Neural cell (in vitro differentiated cells): ENCODE measurements at regions not wholly inside any gene's neighbourhood (a gene's known extent, or its start where the extent isn't known, plus 50 kb on each side); places are given as distances from the start of the nearest gene placed in this dataset.

ENCODE experiments used
- H2AFZ ChIP-seq: fragments of 200-600, 300-800 bp; sonication (generic), shearing (Covaris generic); 2 replicates; pipeline ENCODE4 v1.6.0; 2014; ENCODE audit warnings: low read depth, mild to moderate bottlenecking, antibody characterized with exemption, low read length, moderate library complexity
- H3F3A ChIP-seq: fragments of 200-600 bp; shearing (Covaris generic); 2 replicates; pipeline ENCODE4 v1.6.1; 2016; ENCODE audit warnings: mild to moderate bottlenecking, moderate library complexity, mixed read lengths, antibody characterized with exemption, low read length; ENCODE audit not compliant: insufficient read depth, poor library complexity, severe bottlenecking
- H3K27ac ChIP-seq: fragments of 200-600, 300-800 bp; sonication (generic), shearing (Covaris generic); 2 replicates; pipeline ENCODE4 v1.5.1; 2014; ENCODE audit warnings: mild to moderate bottlenecking, low read length, moderate library complexity
- H3K27me3 ChIP-seq: fragments of 300-800, 200-600 bp; sonication (generic), shearing (Covaris generic); 2 replicates; pipeline ENCODE4 v1.6.0; 2014; ENCODE audit warnings: mild to moderate bottlenecking, low read depth, low read length, moderate library complexity; ENCODE audit not compliant: insufficient read depth
- H3K36me3 ChIP-seq: fragments of 300-800, 200-600 bp; sonication (generic), shearing (Covaris generic); 2 replicates; pipeline ENCODE4 v1.5.1; 2014; ENCODE audit warnings: mild to moderate bottlenecking, antibody characterized with exemption, low read length, moderate library complexity; ENCODE audit not compliant: insufficient read depth
- H3K4me2 ChIP-seq: fragments of 300-800, 200-600 bp; sonication (generic), shearing (Covaris generic); 2 replicates; pipeline ENCODE4 v1.6.0; 2014; ENCODE audit warnings: mild to moderate bottlenecking, low read length
- H3K4me3 ChIP-seq: fragments of 300-800, 200-600 bp; sonication (generic), shearing (Covaris generic); 2 replicates; pipeline ENCODE4 v1.5.1; 2014; ENCODE audit warnings: mild to moderate bottlenecking, low read length, moderate library complexity
- H3K79me2 ChIP-seq: fragments of 200-600 bp; shearing (Covaris generic); replicated peaks from 2 replicates; pipeline ENCODE4 v1.6.0; 2014; ENCODE audit warnings: mild to moderate bottlenecking, low read length, moderate library complexity; ENCODE audit not compliant: insufficient read depth
- H3K9ac ChIP-seq: fragments of 300-800, 200-600 bp; sonication (generic), shearing (Covaris generic); 2 replicates; pipeline ENCODE4 v1.6.1; 2016; ENCODE audit warnings: mild to moderate bottlenecking, low read length, mixed read lengths
- H3K9me2 ChIP-seq: fragments of 200-600 bp; shearing (Covaris generic); 2 replicates; pipeline ENCODE4 v1.6.1; 2016; ENCODE audit warnings: mild to moderate bottlenecking, low read length, mixed read lengths; ENCODE audit not compliant: insufficient read depth
- H3K9me3 ChIP-seq: fragments of 200-600, 300-800 bp; sonication (generic), shearing (Covaris generic); 2 replicates; pipeline ENCODE4 v1.6.1; 2016; ENCODE audit warnings: mild to moderate bottlenecking, mixed run types, low read length, moderate library complexity, mixed read lengths
- H4K20me1 ChIP-seq: fragments of 200-600 bp; shearing (Covaris generic); 2 replicates; pipeline ENCODE4 v1.6.1; 2016; ENCODE audit warnings: mild to moderate bottlenecking, mixed run types; ENCODE audit not compliant: insufficient read depth
- EP300 ChIP-seq: fragments of 450-650 bp; conservative IDR thresholded peaks from 2 replicates; pipeline ENCODE4 v1.6.1; 2014; ENCODE audit warnings: antibody characterized with exemption, mild to moderate bottlenecking, moderate library complexity; ENCODE audit not compliant: poor library complexity, severe bottlenecking
- MXI1 ChIP-seq: fragments of 450-650 bp; conservative IDR thresholded peaks from 2 replicates; pipeline ENCODE4 v1.6.1; 2014; ENCODE audit warnings: antibody characterized with exemption, mild to moderate bottlenecking; ENCODE audit not compliant: poor library complexity, severe bottlenecking
- RAD21 ChIP-seq: fragments of 450-650 bp; conservative IDR thresholded peaks from 2 replicates; pipeline ENCODE4 v1.6.1; 2014; ENCODE audit warnings: antibody characterized with exemption, mild to moderate bottlenecking, moderate library complexity
- SMC3 ChIP-seq: fragments of 450-650 bp; conservative IDR thresholded peaks from 2 replicates; pipeline ENCODE4 v1.6.1; 2014; ENCODE audit warnings: antibody characterized with exemption, mild to moderate bottlenecking, moderate library complexity; ENCODE audit not compliant: poor library complexity
- TAF1 ChIP-seq: IDR thresholded peaks from 2 replicates; pipeline ENCODE4 v1.6.1; 2012; ENCODE audit warnings: low read depth
- TF ChIP-seq, protein P1 (sequence below): fragments of 450-650 bp; IDR thresholded peaks from 2 replicates; pipeline ENCODE4 v1.5.1; 2014; ENCODE audit warnings: antibody characterized with exemption, mild to moderate bottlenecking, moderate library complexity; ENCODE audit not compliant: poor library complexity, severe bottlenecking
- TF ChIP-seq, protein P2 (sequence below): IDR thresholded peaks from 2 replicates; pipeline ENCODE4 v1.6.1; 2012; ENCODE audit warnings: borderline replicate concordance

DNA sequence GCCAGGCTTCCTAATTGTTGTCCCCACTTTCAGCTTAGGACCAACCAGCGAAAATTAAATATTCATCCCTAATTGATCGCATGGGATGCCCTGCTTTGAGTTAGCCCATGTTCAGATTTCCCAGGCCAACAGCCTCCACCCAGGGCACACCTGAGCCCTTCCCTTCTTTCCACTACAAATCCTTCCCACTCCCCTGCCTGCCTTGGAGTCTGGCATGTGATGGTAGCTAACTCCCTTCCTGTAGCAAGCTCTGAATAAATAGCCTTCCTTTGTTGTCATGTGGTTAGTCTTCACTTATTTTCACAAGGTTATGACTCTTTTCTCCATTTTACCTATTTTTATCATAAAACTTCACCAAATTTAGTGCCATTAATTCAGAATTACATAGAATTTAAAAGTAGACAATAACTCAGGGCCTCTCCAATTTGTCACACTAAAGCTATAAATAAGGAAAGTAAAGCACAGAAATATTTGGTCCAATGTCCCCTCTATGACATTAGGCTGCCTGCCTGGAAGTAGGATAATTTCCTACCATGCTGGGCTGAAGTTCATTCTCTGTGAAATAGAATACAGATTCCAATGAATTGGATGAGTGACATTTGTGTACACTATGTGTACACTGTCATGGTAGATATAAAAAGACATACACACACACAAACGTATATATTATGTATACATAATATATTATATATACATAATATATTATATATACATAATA lies 166.4 kb upstream of the CPEB2 start:
- Histone ChIP-seq H3K9ac (no peak overlapping the region), H3K4me3 (no peak overlapping the region), H2AFZ (no peak overlapping the region), H4K20me1 (no peaks in the 10 kb centered on the region), H3K9me2 (no peaks in the 10 kb centered on the region), H3K79me2 (no peaks in the 10 kb centered on the region), H3K36me3 (no peaks in the 10 kb centered on the region), H3K4me2 (no peak overlapping the region), H3K27ac (no peak overlapping the region), H3F3A (no peaks in the 10 kb centered on the region), H3K9me3 (peaks cover 7% of the 10 kb centered on the region), H3K27me3 (no peaks in the 10 kb centered on the region)
- TF ChIP-seq EP300 = no peak
- no peak for TF ChIP-seq TAF1
- TF ChIP-seq SMC3 = no peak
- no peak for TF ChIP-seq MXI1
- TF ChIP-seq, protein P1, sequence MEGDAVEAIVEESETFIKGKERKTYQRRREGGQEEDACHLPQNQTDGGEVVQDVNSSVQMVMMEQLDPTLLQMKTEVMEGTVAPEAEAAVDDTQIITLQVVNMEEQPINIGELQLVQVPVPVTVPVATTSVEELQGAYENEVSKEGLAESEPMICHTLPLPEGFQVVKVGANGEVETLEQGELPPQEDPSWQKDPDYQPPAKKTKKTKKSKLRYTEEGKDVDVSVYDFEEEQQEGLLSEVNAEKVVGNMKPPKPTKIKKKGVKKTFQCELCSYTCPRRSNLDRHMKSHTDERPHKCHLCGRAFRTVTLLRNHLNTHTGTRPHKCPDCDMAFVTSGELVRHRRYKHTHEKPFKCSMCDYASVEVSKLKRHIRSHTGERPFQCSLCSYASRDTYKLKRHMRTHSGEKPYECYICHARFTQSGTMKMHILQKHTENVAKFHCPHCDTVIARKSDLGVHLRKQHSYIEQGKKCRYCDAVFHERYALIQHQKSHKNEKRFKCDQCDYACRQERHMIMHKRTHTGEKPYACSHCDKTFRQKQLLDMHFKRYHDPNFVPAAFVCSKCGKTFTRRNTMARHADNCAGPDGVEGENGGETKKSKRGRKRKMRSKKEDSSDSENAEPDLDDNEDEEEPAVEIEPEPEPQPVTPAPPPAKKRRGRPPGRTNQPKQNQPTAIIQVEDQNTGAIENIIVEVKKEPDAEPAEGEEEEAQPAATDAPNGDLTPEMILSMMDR = no peak
- no peak for TF ChIP-seq RAD21
- TF ChIP-seq, protein P2, sequence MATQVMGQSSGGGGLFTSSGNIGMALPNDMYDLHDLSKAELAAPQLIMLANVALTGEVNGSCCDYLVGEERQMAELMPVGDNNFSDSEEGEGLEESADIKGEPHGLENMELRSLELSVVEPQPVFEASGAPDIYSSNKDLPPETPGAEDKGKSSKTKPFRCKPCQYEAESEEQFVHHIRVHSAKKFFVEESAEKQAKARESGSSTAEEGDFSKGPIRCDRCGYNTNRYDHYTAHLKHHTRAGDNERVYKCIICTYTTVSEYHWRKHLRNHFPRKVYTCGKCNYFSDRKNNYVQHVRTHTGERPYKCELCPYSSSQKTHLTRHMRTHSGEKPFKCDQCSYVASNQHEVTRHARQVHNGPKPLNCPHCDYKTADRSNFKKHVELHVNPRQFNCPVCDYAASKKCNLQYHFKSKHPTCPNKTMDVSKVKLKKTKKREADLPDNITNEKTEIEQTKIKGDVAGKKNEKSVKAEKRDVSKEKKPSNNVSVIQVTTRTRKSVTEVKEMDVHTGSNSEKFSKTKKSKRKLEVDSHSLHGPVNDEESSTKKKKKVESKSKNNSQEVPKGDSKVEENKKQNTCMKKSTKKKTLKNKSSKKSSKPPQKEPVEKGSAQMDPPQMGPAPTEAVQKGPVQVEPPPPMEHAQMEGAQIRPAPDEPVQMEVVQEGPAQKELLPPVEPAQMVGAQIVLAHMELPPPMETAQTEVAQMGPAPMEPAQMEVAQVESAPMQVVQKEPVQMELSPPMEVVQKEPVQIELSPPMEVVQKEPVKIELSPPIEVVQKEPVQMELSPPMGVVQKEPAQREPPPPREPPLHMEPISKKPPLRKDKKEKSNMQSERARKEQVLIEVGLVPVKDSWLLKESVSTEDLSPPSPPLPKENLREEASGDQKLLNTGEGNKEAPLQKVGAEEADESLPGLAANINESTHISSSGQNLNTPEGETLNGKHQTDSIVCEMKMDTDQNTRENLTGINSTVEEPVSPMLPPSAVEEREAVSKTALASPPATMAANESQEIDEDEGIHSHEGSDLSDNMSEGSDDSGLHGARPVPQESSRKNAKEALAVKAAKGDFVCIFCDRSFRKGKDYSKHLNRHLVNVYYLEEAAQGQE = no peak

GRCh38 chr4:14837860-14838259 lies 164.4 kb upstream of the CPEB2 start:
- no peak overlapping the region for H3K9ac ChIP-seq
- H3K27me3 ChIP-seq = no peaks in the 10 kb centered on the region
- H3K79me2 ChIP-seq = no peaks in the 10 kb centered on the region
- H2AFZ ChIP-seq = no peak overlapping the region
- H3F3A ChIP-seq = no peaks in the 10 kb centered on the region
- H3K9me3 ChIP-seq = peaks cover 7% of the 10 kb centered on the region
- no peak for TF ChIP-seq MXI1
- TF ChIP-seq, protein P2 = no peak
- TF ChIP-seq EP300 = no peak
- no peak for TF ChIP-seq TAF1
- H3K27ac ChIP-seq = no peak overlapping the region
- no peak overlapping the region for H3K4me2 ChIP-seq
- H4K20me1 ChIP-seq = no peaks in the 10 kb centered on the region
- no peaks in the 10 kb centered on the region for H3K36me3 ChIP-seq
- no peak overlapping the region for H3K4me3 ChIP-seq
- no peaks in the 10 kb centered on the region for H3K9me2 ChIP-seq
